ENCODE measurements at regions not wholly inside any gene's neighbourhood (a gene's known extent, or its start where the extent isn't known, plus 50 kb on each side); places are given as distances from the start of the nearest gene placed in this dataset.
"Not testable (repeated sequence)": the region's sequence is repeated elsewhere in the genome, so short reads cannot be mapped to it uniquely, and the experiment has no call there.

- Mint-ChIP-seq H3K27me3 (ENCODE audit: insufficient read depth, unreplicated experiment) (no peaks in the 10 kb centered on the region), H3K4me3 (ENCODE audit: unreplicated experiment) (no peak overlapping the region), H3K4me1 (ENCODE audit: low read depth, unreplicated experiment) (no peaks in the 10 kb centered on the region), H3K9me3 (ENCODE audit: unreplicated experiment) (peaks cover 33% of the 10 kb centered on the region), H3K36me3 (ENCODE audit: insufficient read depth, unreplicated experiment) (no peaks in the 10 kb centered on the region), H3K27ac (ENCODE audit: unreplicated experiment) (no peak overlapping the region)
- BruUV-seq (replicated peaks), result no TSS peak
- Histone ChIP-seq H3K9me3 (no peaks in the 10 kb centered on the region), H3K27me3 (replicated peaks; ENCODE audit: control insufficient read depth, insufficient read depth, low read length) (no peaks in the 10 kb centered on the region), H3K36me3 (ENCODE audit: control insufficient read depth, insufficient read depth, low read length) (no peaks in the 10 kb centered on the region), H3K4me3 (ENCODE audit: low read depth, low read length) (no peak overlapping the region), H3K4me1 (peaks cover under 1% of the 10 kb centered on the region; the same call in 1 of the 2 replicates)
- DNase-seq, result no peak
- POLR2A ChIA-PET, result no interaction called here
- no peak for TF ChIP-seq CTCF (IDR thresholded peaks at IDR 0.05; ENCODE audit: insufficient read depth in 1 of 2, low read depth in 1 of 2, low read length in 1 of 2, severe bottlenecking in 1 of 2, unreplicated experiment in 1 of 2)
- CTCF ChIA-PET, result no interaction called here
- intact Hi-C loops (cut with micrococcal nuclease; ENCODE audit: unreplicated experiment), result no loop called here
Measured at GRCh38 chr2:15757820-15758586, 166.3 kb downstream of the DDX1 start.

- DNase-seq, result no peak
- intact Hi-C loops (cut with micrococcal nuclease; ENCODE audit: unreplicated experiment), result no loop called here
- no peak overlapping the region for H3K27ac Mint-ChIP-seq (ENCODE audit: unreplicated experiment)
- Histone ChIP-seq H3K4me3 (ENCODE audit: low read depth, low read length) (no peak overlapping the region), H3K36me3 (ENCODE audit: control insufficient read depth, insufficient read depth, low read length) (no peaks in the 10 kb centered on the region), H3K9me3 (no peaks in the 10 kb centered on the region), H3K27me3 (replicated peaks; ENCODE audit: control insufficient read depth, insufficient read depth, low read length) (no peaks in the 10 kb centered on the region), H3K4me1 (peaks cover 9% of the 10 kb centered on the region; the same call in 1 of the 2 replicates)
- CTCF ChIA-PET, result no interaction called here
- H3K9me3 Mint-ChIP-seq (ENCODE audit: unreplicated experiment), result peaks cover 33% of the 10 kb centered on the region
- POLR2A ChIA-PET, result no interaction called here
- H3K36me3 Mint-ChIP-seq (ENCODE audit: insufficient read depth, unreplicated experiment), result no peaks in the 10 kb centered on the region
- H3K27me3 Mint-ChIP-seq (ENCODE audit: insufficient read depth, unreplicated experiment), result no peaks in the 10 kb centered on the region
- H3K4me3 Mint-ChIP-seq (ENCODE audit: unreplicated experiment), result no peak overlapping the region
- peaks cover 1% of the 10 kb centered on the region for H3K4me1 Mint-ChIP-seq (ENCODE audit: low read depth, unreplicated experiment)
- no TSS peak for BruUV-seq (replicated peaks)
- no peak for TF ChIP-seq CTCF (IDR thresholded peaks at IDR 0.05; ENCODE audit: insufficient read depth in 1 of 2, low read depth in 1 of 2, low read length in 1 of 2, severe bottlenecking in 1 of 2, unreplicated experiment in 1 of 2)
Measured at GRCh38 chr2:15758848-15759247, 167.2 kb downstream of the DDX1 start.

- Histone ChIP-seq H3K9me3 (no peaks in the 10 kb centered on the region), H3K4me1 (peaks cover 11% of the 10 kb centered on the region; the same call in 1 of the 2 replicates), H3K27me3 (replicated peaks; ENCODE audit: control insufficient read depth, insufficient read depth, low read length) (no peaks in the 10 kb centered on the region), H3K4me3 (ENCODE audit: low read depth, low read length) (no peak overlapping the region), H3K36me3 (ENCODE audit: control insufficient read depth, insufficient read depth, low read length) (no peaks in the 10 kb centered on the region)
- DNase-seq, result no peak
- peaks cover 7% of the 10 kb centered on the region for H3K4me1 Mint-ChIP-seq (ENCODE audit: low read depth, unreplicated experiment)
- CTCF ChIA-PET, result no interaction called here
- POLR2A ChIA-PET, result no interaction called here
- intact Hi-C loops (cut with micrococcal nuclease; ENCODE audit: unreplicated experiment), result no loop called here
- no TSS peak for BruUV-seq (replicated peaks)
- TF ChIP-seq CTCF (IDR thresholded peaks at IDR 0.05; ENCODE audit: insufficient read depth in 1 of 2, low read depth in 1 of 2, low read length in 1 of 2, severe bottlenecking in 1 of 2, unreplicated experiment in 1 of 2), result no peak
- H3K27ac Mint-ChIP-seq (ENCODE audit: unreplicated experiment), result no peak overlapping the region
- H3K4me3 Mint-ChIP-seq (ENCODE audit: unreplicated experiment), result no peak overlapping the region
- no peaks in the 10 kb centered on the region for H3K36me3 Mint-ChIP-seq (ENCODE audit: insufficient read depth, unreplicated experiment)
- H3K9me3 Mint-ChIP-seq (ENCODE audit: unreplicated experiment), result peaks cover 33% of the 10 kb centered on the region
- H3K27me3 Mint-ChIP-seq (ENCODE audit: insufficient read depth, unreplicated experiment), result no peaks in the 10 kb centered on the region
Measured at GRCh38 chr2:15759385-15759784, 167.7 kb downstream of the DDX1 start.

GRCh38 chr2:15759791-15760190 lies 168.1 kb downstream of the DDX1 start:
- H3K36me3 ChIP-seq (ENCODE audit: control insufficient read depth, insufficient read depth, low read length); H3K36me3 Mint-ChIP-seq (ENCODE audit: insufficient read depth, unreplicated experiment); CTCF ChIA-PET; H3K4me3 Mint-ChIP-seq (ENCODE audit: unreplicated experiment); H3K27me3 Mint-ChIP-seq (ENCODE audit: insufficient read depth, unreplicated experiment); BruUV-seq (replicated peaks); H3K4me3 ChIP-seq (ENCODE audit: low read depth, low read length); intact Hi-C loops (cut with micrococcal nuclease; ENCODE audit: unreplicated experiment); H3K27me3 ChIP-seq (replicated peaks; ENCODE audit: control insufficient read depth, insufficient read depth, low read length); POLR2A ChIA-PET; H3K9me3 ChIP-seq; H3K27ac Mint-ChIP-seq (ENCODE audit: unreplicated experiment); DNase-seq: not testable (repeated sequence)
- H3K4me1 Mint-ChIP-seq (ENCODE audit: low read depth, unreplicated experiment), result peaks cover 11% of the 10 kb centered on the region
- H3K4me1 ChIP-seq, result peaks cover 11% of the 10 kb centered on the region; the same call in 1 of the 2 replicates
- H3K9me3 Mint-ChIP-seq (ENCODE audit: unreplicated experiment), result peaks cover 32% of the 10 kb centered on the region
